ENCODE measurements at regions not wholly inside any gene's neighbourhood (a gene's known extent, or its start where the extent isn't known, plus 50 kb on each side); places are given as distances from the start of the nearest gene placed in this dataset.
"Not testable (repeated sequence)": the region's sequence is repeated elsewhere in the genome, so short reads cannot be mapped to it uniquely, and the experiment has no call there.

- DNase-seq = not testable (repeated sequence)
These were observed 82.7 kb upstream of the METTL9 start for GRCh38 chr16:21516705-21517040.

- not testable (repeated sequence) for DNase-seq
These were observed 82.1 kb upstream of the METTL9 start for GRCh38 chr16:21517263-21517662.

DNA sequence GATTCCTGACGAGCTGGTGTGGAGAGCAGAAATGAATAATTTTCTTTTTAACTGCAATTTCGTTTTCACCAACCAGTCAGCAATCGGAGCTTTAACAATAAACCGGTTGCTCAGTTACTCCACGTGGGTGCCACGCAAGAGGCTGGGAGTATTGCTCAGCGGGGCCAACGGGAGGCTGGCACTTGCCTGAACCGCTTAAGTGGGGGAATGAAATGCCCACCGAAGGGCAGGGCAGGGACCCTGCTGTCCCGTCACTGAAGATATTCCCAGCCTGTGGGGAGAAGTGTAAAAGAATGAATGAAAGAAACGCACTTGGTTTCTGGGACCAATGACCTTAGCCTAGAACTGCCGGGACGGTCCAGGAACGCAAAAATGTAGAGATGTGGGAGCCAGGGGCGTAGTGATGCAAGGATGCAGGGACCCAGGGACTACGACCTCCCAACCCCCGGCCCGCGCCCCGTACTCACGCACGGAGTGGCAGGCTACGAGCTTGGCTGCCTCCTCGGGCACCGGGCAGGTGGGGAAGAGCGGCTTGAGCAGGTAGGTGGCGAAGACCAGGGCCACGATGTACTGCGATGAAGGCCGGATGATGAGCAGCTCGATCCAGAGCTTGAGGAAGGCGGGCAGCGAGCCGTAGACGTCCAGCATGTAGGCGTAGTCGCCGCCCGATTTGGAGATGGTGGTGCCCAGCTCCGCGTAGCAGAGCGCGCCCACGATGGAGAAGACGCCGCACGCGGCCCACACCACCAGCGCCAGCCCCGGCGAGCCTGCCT is 79.8 kb upstream of the METTL9 start:
- not testable (repeated sequence) for DNase-seq

DNA sequence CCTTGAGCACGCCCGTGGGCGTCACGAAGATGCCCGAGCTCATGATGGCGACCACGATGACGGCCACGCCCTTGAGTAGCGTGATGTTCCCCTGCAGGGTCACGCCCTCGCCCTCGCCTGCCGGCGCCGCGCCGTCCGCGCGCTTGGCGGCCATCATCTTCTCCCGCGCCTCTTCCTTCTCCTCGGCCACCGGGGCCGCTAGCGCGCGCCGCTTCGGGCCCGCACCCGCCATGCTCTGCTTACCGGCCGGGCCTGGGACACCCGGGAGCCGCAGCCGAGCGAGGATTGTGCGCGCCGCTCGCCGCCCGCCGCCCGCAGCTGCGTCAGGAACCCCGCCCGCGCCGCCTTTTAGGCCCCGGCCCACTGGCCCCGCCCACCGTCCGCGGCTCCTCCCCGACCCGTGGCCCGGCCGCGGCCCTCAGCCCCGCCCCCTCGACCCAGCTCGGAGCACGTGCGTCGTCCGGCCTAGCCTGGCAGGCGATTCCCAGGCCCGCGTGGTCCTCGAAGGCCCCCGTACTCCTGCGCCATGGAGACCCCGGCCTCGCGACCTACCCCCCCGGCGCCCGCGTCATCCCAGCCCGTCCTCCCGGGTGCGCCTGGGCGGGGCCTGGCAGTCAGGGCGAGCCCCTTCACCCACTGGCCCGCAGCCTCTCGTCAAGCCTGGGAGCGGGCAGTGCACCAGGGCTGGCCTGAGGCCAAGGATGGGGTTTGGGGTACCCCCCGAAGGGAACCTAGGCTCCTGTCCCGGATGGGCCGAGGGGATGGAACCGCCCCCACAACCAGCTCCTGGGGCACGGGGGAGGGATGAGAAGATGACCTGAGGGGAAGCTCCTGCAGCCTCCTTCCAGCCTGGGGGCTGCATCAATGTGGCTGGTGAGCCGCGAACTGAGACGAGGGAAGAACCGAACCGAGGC is 79.0 kb upstream of the METTL9 start:
- DNase-seq = peak; percentile 96

- not testable (repeated sequence) for DNase-seq
These were observed 78.4 kb upstream of the METTL9 start for GRCh38 chr16:21521048-21521389.

GRCh38 chr16:21521390-21522143 is 77.8 kb upstream of the METTL9 start:
- not testable (repeated sequence) for DNase-seq

DNA sequence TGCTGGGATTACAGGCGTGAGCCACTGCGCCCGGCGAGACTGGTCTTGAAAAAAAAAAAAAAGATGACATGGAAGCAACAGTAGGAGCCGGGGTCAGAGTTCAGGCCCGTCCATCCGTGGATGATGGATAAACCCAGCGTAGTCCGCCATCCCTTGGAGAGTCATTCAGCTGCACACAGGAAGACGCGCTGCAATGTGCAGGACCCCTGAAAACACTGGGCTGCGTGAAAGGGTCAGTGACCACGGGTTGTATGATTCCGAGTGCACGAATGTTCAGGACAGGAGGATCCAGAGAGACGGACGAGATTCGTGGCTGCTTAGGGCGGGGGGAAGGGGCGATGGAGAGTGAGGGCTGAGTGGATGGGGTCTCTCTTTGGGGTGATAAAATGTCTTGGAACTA is 76.5 kb upstream of the METTL9 start:
- DNase-seq = not testable (repeated sequence)

DNA sequence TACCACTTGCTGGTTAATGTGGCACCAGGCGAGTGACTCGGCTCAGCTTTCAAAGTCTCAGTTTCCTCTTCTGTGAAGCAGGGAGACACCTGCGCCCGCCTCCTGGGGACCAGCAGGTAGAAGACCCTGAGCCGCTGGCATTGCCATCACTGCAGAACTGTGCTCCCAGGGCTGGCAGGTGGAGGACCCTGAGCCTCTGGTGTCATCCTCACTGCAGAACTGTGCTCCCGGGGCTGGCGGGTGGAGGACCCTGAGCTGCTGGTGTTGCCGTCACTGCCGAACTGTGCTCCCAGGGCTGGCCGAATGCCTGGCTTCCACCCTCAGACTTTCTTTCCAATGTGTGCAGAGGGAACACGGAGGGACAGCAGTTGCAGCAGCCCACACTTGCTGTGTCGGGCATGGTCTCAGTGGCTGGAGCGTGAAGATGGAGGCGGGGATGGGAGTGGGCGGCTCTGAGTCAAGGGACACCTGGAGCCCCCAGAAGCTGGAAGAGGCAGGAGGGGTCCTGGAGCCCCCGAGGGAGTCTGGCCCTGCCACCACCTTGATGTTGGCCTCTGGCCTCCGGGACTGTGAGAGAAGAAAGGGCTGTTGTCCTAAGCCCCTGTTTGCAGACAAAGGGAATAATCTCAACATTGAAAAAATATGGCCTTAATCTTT is 75.8 kb upstream of the METTL9 start:
- no peak for DNase-seq

- no peak for DNase-seq
These were observed 75.2 kb upstream of the METTL9 start for GRCh38 chr16:21524068-21524751.

GRCh38 chr16:21524752-21525028 is 74.7 kb upstream of the METTL9 start:
- not testable (repeated sequence) for DNase-seq

- DNase-seq = not testable (repeated sequence)
These were observed 74.1 kb upstream of the METTL9 start for GRCh38 chr16:21525029-21525895.

DNA sequence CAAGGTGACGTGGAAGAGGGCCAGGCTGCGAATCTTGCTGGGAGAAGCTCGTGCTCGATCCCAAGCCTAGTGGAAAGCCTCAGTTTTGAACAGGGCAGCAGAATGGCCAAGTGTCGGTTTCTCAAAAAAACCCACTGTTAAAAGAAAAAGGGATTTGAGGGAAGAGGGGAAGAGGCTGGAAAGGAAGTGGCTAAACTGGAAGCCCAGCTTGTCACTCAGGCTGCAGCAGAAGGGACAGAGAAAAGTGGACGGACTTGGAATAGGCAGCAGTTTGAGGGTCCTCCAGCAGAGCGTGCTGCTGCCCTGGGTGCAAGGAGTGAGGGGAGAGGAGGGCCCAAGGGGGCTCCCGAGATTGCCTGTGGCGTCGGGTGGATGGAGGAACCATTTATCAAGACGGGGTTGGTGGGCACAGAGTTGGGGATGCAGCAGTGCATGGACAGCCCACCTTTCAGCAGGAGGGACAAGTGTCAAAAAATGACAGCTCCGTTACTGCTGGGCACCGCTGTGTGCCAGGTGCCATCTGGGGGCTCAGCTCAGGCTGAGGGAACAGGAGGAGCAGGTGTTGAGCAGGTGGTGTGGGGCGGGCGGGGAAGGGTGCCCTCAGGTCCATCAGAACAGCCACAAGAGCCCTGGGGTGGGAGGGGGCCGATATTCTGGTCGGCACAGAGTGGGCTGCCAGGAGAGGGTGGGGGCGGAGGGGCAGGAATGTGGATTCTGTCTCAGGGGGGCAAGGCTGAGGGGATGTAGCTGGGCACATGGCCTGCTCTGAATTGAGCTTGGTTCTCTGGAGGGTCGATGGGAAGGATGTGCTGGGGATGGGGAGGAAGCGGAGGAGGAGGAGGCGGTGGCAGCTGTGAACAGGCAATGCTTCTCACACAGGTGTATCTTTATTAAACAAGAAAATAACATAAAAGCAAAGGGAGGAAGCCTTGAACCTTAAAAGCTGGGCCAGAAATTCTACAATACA is 73.1 kb upstream of the METTL9 start:
- not testable (repeated sequence) for DNase-seq

DNA sequence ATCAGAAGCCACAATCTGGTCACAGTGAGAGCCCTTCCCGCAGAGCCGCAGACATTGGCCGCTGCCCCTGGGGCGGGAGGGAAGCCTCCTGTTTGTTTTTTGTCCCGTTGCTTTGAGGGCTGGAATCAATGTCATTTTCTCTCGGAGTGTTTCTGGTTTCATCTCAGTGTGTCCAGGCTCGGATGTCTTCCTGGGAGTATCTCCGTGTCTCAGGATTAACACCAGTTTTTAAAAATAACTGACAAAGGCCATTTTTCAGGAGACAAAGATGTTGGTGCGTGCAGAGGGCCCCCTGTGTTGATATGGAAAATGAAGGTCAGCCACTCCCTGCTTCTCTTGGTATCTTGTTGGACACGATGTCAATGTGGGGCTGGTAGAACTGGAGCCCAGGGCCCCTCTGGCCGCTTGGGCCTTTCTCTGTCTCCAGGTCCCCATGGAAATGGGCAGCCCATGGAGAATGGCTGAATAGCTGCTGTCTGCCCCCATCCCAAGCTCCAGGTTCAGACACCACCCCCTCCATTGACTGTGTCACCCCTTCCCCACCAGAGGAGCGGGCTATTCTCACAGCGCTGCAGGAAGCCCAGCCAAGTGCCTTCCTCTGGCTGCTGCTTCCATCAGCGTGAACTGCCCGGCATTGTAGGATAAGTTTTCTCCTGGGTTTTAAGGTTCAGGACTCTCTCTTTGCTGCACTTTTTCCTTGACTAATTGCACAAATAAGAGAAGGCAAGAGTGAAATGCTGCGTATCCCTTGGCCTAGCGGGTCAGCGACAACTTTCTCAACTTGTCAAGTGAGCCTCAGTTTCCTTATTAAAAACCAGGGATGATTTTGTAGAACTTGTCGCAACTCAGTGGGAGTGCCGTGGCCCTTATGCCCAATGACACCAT is 72.2 kb upstream of the METTL9 start:
- no peak for DNase-seq

GRCh38 chr16:21529060-21529658 is 70.2 kb upstream of the METTL9 start:
- not testable (repeated sequence) for DNase-seq

DNA sequence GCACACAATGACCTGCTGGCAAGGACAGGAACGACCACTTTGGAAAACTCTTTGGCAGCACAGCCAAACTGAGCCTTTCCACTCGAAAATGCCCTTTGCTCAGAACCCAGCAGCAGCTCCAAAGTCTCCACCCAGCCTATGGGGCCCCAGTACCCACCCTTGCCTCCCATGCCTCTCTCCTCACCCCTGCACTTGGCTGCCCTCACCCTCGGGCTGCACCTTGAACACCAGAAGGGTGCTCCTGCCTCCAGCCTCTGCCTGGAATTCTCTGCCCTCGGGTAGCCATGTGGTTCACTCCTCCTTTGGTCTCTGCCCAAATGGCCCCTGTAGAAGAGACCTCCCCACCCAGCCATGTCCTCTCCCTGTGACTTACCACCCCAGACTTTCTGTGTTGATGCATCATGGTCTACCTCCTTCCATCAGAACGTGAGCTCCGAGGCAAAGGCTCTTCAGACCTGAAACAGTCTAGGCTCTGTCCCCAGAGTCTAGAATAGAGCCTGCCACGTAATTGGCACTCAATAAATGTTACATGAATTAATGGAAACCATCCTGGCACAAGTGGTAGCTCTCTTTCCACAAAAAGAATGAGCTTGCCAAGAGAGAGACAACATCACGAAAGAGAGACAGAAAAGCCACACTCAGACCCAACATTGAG is 68.5 kb upstream of the METTL9 start:
- DNase-seq = not testable (repeated sequence)

- DNase-seq = not testable (repeated sequence)
These were observed 66.4 kb upstream of the METTL9 start for GRCh38 chr16:21532996-21533395.

DNA sequence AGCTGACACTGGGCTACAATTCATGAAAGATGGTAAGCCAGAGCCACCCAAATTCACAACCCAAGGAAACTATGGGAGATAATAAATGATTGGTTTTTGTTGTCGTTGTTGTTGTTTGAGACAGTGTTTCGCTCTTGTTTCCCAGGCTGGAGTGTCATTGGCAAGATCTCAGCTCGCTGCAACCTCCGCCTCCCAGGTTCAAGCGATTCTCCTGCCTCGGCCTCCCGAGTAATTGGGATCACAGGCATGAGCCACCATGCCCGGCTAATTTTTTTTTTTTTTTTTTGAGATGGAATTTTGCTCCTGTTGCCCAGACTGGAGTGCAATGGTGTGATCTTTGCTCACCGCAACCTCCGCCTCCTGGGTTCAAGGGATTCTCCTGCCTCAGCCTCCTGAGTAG is 65.9 kb upstream of the METTL9 start:
- not testable (repeated sequence) for DNase-seq

- not testable (repeated sequence) for DNase-seq
These were observed 64.8 kb upstream of the METTL9 start for GRCh38 chr16:21534561-21534960.
